GM23248 (cell line): ENCODE measurements at regions not wholly inside any gene's neighbourhood (a gene's known extent, or its start where the extent isn't known, plus 50 kb on each side); places are given as distances from the start of the nearest gene placed in this dataset.

Experiments
- EZH2 ChIP-seq: fragments of 200-600 bp; sonication (generic); IDR thresholded peaks from 2 replicates; pipeline ENCODE4 v1.6.1; 2018; ENCODE audit warnings: antibody characterized with exemption, mild to moderate bottlenecking; ENCODE audit not compliant: insufficient read depth, poor library complexity, severe bottlenecking
- EZH2phosphoT487 ChIP-seq: fragments of 200-600 bp; sonication (generic); IDR thresholded peaks from 2 replicates; pipeline ENCODE4 v1.6.1; 2018; ENCODE audit warnings: antibody characterized with exemption, moderate library complexity, mild to moderate bottlenecking, low read depth; ENCODE audit not compliant: insufficient read depth

DNA sequence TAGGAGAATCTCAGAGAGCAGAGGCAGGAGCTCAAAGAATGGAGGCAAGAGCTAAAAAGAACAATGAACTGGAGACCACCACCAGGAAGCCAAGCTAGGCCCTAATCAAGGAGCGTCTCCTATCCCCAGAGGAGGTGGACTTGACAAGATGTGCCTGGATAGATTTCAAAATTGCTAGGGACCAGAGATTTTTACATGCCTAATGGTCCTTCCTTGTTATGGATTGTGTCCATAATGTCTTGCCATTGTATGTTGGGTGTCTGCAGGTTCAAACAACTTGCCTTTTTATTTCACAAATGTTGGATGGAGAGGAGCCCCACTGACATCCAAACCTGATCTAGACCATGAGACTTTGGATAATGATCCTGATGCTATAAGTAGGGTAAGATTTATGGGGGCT, 88.2 kb upstream of the TP53I11 start:
- no peak for TF ChIP-seq EZH2
- TF ChIP-seq EZH2phosphoT487 = no peak
